H9 (cell line): ENCODE measurements at regions not wholly inside any gene's neighbourhood (a gene's known extent, or its start where the extent isn't known, plus 50 kb on each side); places are given as distances from the start of the nearest gene placed in this dataset.

Source experiments
- DNase-seq: peaks from one replicate; pipeline ENCODE4 v3.0.0-alpha.2; 2017
- H2AFZ ChIP-seq: one replicate; pipeline ENCODE4 v1.6.1; 2013; ENCODE audit warnings: mild to moderate bottlenecking, low read length, control low read depth, moderate library complexity
- H2AK5ac ChIP-seq: 2 replicates; pipeline ENCODE4 v1.6.1; 2013; ENCODE audit warnings: low read length, control low read depth, mixed read lengths; ENCODE audit not compliant: insufficient read length
- H2BK120ac ChIP-seq: one replicate; pipeline ENCODE4 v1.6.1; 2013; ENCODE audit warnings: low read depth, mild to moderate bottlenecking, low read length, control low read depth, inconsistent platforms; ENCODE audit not compliant: poor library complexity, severe bottlenecking
- H2BK12ac ChIP-seq: 2 replicates; pipeline ENCODE4 v1.6.1; 2013; ENCODE audit warnings: low read length, control low read depth, mixed read lengths, low read depth; ENCODE audit not compliant: insufficient read length
- H2BK15ac ChIP-seq: 2 replicates; pipeline ENCODE4 v1.6.1; 2013; ENCODE audit warnings: low read depth, low read length, control low read depth
- H2BK20ac ChIP-seq: one replicate; pipeline ENCODE4 v1.6.1; 2013; ENCODE audit warnings: low read depth, mild to moderate bottlenecking, low read length, control low read depth, inconsistent platforms; ENCODE audit not compliant: poor library complexity, severe bottlenecking
- H2BK5ac ChIP-seq: 2 replicates; pipeline ENCODE4 v1.6.1; 2013; ENCODE audit warnings: low read length, control low read depth, mixed read lengths; ENCODE audit not compliant: insufficient read length
- H3K14ac ChIP-seq: 2 replicates; pipeline ENCODE4 v1.6.1; 2013; ENCODE audit warnings: low read length, control low read depth; ENCODE audit not compliant: insufficient read depth
- H3K18ac ChIP-seq: 2 replicates; pipeline ENCODE4 v1.6.1; 2013; ENCODE audit warnings: low read depth, mild to moderate bottlenecking, mixed read lengths, low read length, control low read depth; ENCODE audit not compliant: insufficient read length
- H3K23ac ChIP-seq: 2 replicates; pipeline ENCODE4 v1.6.1; 2013; ENCODE audit warnings: low read length, control low read depth, mixed read lengths, low read depth; ENCODE audit not compliant: insufficient read length
- H3K23me2 ChIP-seq: 2 replicates; pipeline ENCODE4 v1.6.1; 2013; ENCODE audit warnings: low read depth, mild to moderate bottlenecking, mixed read lengths, low read length, control low read depth; ENCODE audit not compliant: insufficient read length, poor library complexity, severe bottlenecking
- H3K27ac ChIP-seq: 2 replicates; pipeline ENCODE4 v1.5.1; 2013; ENCODE audit warnings: low read length, control low read depth, mixed read lengths, low read depth; ENCODE audit not compliant: insufficient read length
- H3K27me3 ChIP-seq: 2 replicates; pipeline ENCODE4 v1.6.1; 2013; ENCODE audit warnings: low read length, control low read depth, inconsistent platforms; ENCODE audit not compliant: insufficient read depth
- H3K4ac ChIP-seq: 2 replicates; pipeline ENCODE4 v1.6.1; 2013; ENCODE audit warnings: low read depth, mild to moderate bottlenecking, control low read depth, inconsistent platforms, low read length, moderate library complexity
- H3K4me1 ChIP-seq: 2 replicates; pipeline ENCODE4 v1.6.1; 2013; ENCODE audit warnings: low read length, control low read depth, inconsistent platforms; ENCODE audit not compliant: insufficient read depth
- H3K4me2 ChIP-seq: 2 replicates; pipeline ENCODE4 v1.6.1; 2013; ENCODE audit warnings: low read length, control low read depth, mixed read lengths; ENCODE audit not compliant: insufficient read length, insufficient read depth
- H3K56ac ChIP-seq: 2 replicates; pipeline ENCODE4 v1.6.1; 2013; ENCODE audit warnings: low read depth, mild to moderate bottlenecking, mixed read lengths, low read length, control low read depth; ENCODE audit not compliant: insufficient read length
- H3K79me1 ChIP-seq: 2 replicates; pipeline ENCODE4 v1.6.1; 2013; ENCODE audit warnings: low read depth, mild to moderate bottlenecking, moderate library complexity, low read length, control low read depth, inconsistent platforms; ENCODE audit not compliant: insufficient read depth, poor library complexity, severe bottlenecking
- H3K79me2 ChIP-seq: 2 replicates; pipeline ENCODE4 v1.6.1; 2013; ENCODE audit warnings: low read length, control low read depth, inconsistent platforms; ENCODE audit not compliant: insufficient read depth
- H3K9ac ChIP-seq: 2 replicates; pipeline ENCODE4 v1.6.1; 2013; ENCODE audit warnings: low read length, control low read depth, mixed read lengths; ENCODE audit not compliant: insufficient read length; ENCODE audit errors: extremely low read depth
- H3K9me3 ChIP-seq: one replicate; pipeline ENCODE4 v1.6.1; 2013; ENCODE audit warnings: low read depth, low read length, inconsistent platforms; ENCODE audit not compliant: control insufficient read depth
- H3T11ph ChIP-seq: one replicate; pipeline ENCODE4 v1.6.1; 2013; ENCODE audit warnings: mild to moderate bottlenecking, low read length, control low read depth, inconsistent platforms
- H4K20me1 ChIP-seq: one replicate; pipeline ENCODE4 v1.6.1; 2013; ENCODE audit not compliant: control insufficient read depth, insufficient read length, insufficient read depth
- H4K5ac ChIP-seq: 2 replicates; pipeline ENCODE4 v1.6.1; 2013; ENCODE audit warnings: low read depth, mild to moderate bottlenecking, mixed read lengths, low read length, control low read depth; ENCODE audit not compliant: insufficient read length
- H4K8ac ChIP-seq: replicated peaks from 2 replicates; pipeline ENCODE4 v1.6.1; 2013; ENCODE audit warnings: low read length, control low read depth, mixed read lengths, low read depth; ENCODE audit not compliant: insufficient read length
- H4K91ac ChIP-seq: 2 replicates; pipeline ENCODE4 v1.6.1; 2013; ENCODE audit warnings: low read depth, mild to moderate bottlenecking, moderate library complexity, mixed read lengths, low read length, control low read depth; ENCODE audit not compliant: insufficient read length
- H3K27ac Mint-ChIP-seq, 3 experiments: 2 replicates in 2 of 3; 3 replicates in 1 of 3; pipeline ENCODE4 v1.8.0; 2020 to 2021; ENCODE audit warnings: mixed read lengths in 3 of 3, mild to moderate bottlenecking in 1 of 3, moderate library complexity in 1 of 3
- H3K27me3 Mint-ChIP-seq: 2 replicates; pipeline ENCODE4 v1.8.0; 2021; ENCODE audit warnings: low read depth, mild to moderate bottlenecking, moderate library complexity, mixed read lengths
- H3K36me3 Mint-ChIP-seq, 3 experiments: 2 replicates in 2 of 3; 3 replicates in 1 of 3; pipeline ENCODE4 v1.8.0; 2020 to 2021; ENCODE audit warnings: low read depth in 3 of 3, mixed read lengths in 3 of 3; ENCODE audit not compliant: insufficient read depth in 1 of 3
- H3K4me1 Mint-ChIP-seq, 2 experiments: 2 replicates each; pipeline ENCODE4 v1.8.0; 2020; ENCODE audit warnings: mixed read lengths in 2 of 2
- H3K4me3 Mint-ChIP-seq, 2 experiments: 2 replicates in 1 of 2; 3 replicates in 1 of 2; pipeline ENCODE4 v1.8.0; 2020 to 2021; ENCODE audit warnings: mild to moderate bottlenecking in 2 of 2, mixed read lengths in 2 of 2, moderate library complexity in 1 of 2
- H3K9me3 Mint-ChIP-seq, 2 experiments: 2 replicates in 1 of 2; 3 replicates in 1 of 2; pipeline ENCODE4 v1.8.0; 2020; ENCODE audit warnings: mild to moderate bottlenecking in 2 of 2, mixed read lengths in 2 of 2, moderate library complexity in 1 of 2
- WGBS: extraction: QIAGEN DNeasy Blood & Tissue Kit; methylation state at CpG from one replicate; pipeline ENCODE4 v1.1.7; 2013; ENCODE audit warnings: missing lambda C conversion rate, low lambda C conversion rate, mixed read lengths; ENCODE audit not compliant: insufficient read length; ENCODE audit errors: extremely low coverage; 5-methylcytosine and 5-hydroxymethylcytosine counted together
- TF ChIP-seq, protein P1 (sequence below): fragments of 200-600 bp; sonication (generic); conservative IDR thresholded peaks from 3 replicates; pipeline ENCODE4 v1.8.0; 2021; ENCODE audit warnings: antibody characterized with exemption, mild to moderate bottlenecking

DNA sequence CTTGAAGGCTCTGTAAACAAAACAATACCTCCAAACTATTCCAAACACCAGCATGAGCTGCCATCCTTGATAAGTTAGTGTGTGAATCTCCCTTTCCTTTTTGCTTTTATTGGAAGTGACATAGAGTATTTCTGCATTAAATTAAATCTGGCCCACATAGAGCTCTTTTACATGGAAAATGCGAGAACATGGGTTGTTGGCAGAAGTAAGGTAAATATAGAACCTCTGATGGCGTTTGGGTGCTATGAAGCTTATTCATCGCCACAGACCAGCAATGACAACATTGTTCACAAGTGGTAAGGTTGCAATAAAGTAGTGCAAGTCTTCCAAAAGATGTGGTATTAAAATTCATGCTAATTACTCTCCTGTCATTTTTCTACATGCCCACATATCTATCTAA is 445.8 kb upstream of the JAG1 start:
- H3K9ac ChIP-seq, result no peak overlapping the region
- WGBS, result no CpG with 5 or more reads among the region's 3 CpGs
- no peaks in the 10 kb centered on the region for H3K9me3 Mint-ChIP-seq

More for the DNA sequence above, 445.8 kb upstream of the JAG1 start:
- Histone ChIP-seq H2BK5ac (no peak overlapping the region), H3K27ac (no peak overlapping the region), H3K79me2 (no peaks in the 10 kb centered on the region), H4K8ac (no peak overlapping the region), H3K4ac (no peak overlapping the region), H3K79me1 (no peaks in the 10 kb centered on the region), H3K14ac (no peak overlapping the region), H3K4me1 (no peaks in the 10 kb centered on the region), H2AFZ (no peak overlapping the region), H3T11ph (no peak overlapping the region), H4K20me1 (no peaks in the 10 kb centered on the region), H4K91ac (no peak overlapping the region), H3K18ac (no peak overlapping the region), H3K4me2 (no peak overlapping the region), H2BK20ac (no peak overlapping the region), H2BK15ac (no peak overlapping the region), H3K23ac (no peak overlapping the region), H2BK120ac (no peak overlapping the region), H2BK12ac (no peak overlapping the region), H2AK5ac (no peak overlapping the region), H3K9me3 (no peaks in the 10 kb centered on the region), H3K23me2 (no peaks in the 10 kb centered on the region), H3K27me3 (no peaks in the 10 kb centered on the region), H3K56ac (no peak overlapping the region), H4K5ac (no peak overlapping the region)
- Mint-ChIP-seq H3K4me1 (no peaks in the 10 kb centered on the region), H3K27me3 (no peaks in the 10 kb centered on the region; the same call in 1 of the 2 replicates), H3K36me3 (peaks cover 0 to 4% (median 0%) of the 10 kb centered on the region in 3 experiments; a peak in 1 of 7 replicates), H3K4me3 (no peak overlapping the region), H3K27ac (no peak overlapping the region)
- no peak for DNase-seq
- TF ChIP-seq, protein P1, sequence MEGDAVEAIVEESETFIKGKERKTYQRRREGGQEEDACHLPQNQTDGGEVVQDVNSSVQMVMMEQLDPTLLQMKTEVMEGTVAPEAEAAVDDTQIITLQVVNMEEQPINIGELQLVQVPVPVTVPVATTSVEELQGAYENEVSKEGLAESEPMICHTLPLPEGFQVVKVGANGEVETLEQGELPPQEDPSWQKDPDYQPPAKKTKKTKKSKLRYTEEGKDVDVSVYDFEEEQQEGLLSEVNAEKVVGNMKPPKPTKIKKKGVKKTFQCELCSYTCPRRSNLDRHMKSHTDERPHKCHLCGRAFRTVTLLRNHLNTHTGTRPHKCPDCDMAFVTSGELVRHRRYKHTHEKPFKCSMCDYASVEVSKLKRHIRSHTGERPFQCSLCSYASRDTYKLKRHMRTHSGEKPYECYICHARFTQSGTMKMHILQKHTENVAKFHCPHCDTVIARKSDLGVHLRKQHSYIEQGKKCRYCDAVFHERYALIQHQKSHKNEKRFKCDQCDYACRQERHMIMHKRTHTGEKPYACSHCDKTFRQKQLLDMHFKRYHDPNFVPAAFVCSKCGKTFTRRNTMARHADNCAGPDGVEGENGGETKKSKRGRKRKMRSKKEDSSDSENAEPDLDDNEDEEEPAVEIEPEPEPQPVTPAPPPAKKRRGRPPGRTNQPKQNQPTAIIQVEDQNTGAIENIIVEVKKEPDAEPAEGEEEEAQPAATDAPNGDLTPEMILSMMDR, result no peak
